GM12892 (cell line): ENCODE measurements at regions not wholly inside any gene's neighbourhood (a gene's known extent, or its start where the extent isn't known, plus 50 kb on each side); places are given as distances from the start of the nearest gene placed in this dataset.

Experiments used
- DNase-seq: peaks from one replicate; pipeline ENCODE4 v3.0.0; 2011; ENCODE audit not compliant: insufficient read length
- FAIRE-seq: peaks from 2 replicates; lab custom pipeline; 2011; peaks lifted over from hg19 to GRCh38; lab: Jason Lieb, UNC
- POLR2A ChIP-seq: IDR thresholded peaks from 2 replicates; pipeline ENCODE4 v1.6.1; 2011; ENCODE audit warnings: low read depth, low read length, control low read depth
- POLR2AphosphoS5 ChIP-seq: IDR thresholded peaks from 2 replicates; pipeline ENCODE4 v1.6.1; 2011; ENCODE audit warnings: low read depth, low read length, control low read depth
- TAF1 ChIP-seq: IDR thresholded peaks from 2 replicates; pipeline ENCODE4 v1.6.1; 2011; ENCODE audit warnings: low read depth, mild to moderate bottlenecking, control low read depth, low read length, borderline replicate concordance

DNA sequence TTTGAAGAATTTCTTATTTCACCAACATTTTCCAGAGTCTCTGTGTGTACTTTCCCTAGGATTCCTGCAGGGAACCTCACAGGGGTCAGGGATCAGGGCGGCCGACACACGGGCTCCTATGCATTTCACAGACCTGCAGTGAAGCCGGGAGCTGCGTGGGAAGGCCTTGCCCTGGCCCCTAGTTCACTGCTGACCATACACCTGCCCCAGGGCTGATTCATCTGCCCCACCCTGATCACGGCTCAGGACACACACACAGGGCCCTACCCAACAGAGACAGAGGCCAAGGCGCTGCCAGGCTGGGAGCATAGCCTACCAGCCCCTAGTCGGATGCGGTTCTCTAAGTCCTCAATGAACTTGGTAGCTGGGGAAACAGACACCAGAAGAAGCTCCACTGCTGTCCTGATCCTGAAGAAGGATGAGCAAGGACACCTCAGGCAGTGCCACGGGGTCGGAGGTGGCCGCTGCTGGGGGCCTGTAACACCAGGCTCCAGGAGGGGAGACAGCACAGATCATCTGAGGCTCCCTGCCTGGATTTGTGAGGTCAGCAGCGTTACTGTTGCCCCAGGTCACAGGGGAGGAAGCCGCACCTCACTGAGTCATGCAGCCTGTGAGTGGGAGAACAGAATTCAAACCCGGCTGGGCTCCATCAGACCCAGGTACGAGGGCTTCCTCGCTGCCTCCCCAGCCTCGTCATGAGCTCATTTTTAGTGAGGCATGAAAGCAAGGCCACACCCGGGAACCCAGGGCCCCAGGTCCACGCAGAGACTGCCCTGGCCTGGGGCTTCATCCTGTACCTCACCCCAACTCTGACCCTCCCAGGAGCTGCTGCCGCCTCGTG, 278.8 kb upstream of the PPP2R2D start:
- FAIRE-seq (no peak), DNase-seq (no peak)
- no peak for TF ChIP-seq TAF1
- TF ChIP-seq POLR2A: no peak
- TF ChIP-seq POLR2AphosphoS5: no peak

DNA sequence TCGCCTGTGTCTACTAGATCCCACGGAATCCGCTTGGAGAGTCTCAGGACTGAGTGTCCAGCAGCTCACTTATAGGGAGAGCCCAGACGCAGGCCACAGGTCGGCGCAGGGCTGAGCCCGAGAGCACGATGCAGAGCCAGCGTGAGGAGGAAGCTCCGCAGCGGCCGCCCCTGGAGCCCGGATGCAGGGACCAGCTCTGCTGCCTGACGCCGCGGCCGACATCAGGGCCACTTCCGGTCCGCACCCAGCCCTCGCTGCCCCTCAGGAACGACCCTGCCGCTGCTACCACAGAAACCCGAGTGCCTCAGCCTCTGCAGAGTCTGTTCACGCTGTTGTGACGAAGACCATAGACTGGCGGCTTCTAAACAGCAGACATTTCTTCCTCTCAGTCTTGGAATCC, 275.8 kb upstream of the PPP2R2D start:
- DNase-seq: no peak
- no peak for TF ChIP-seq TAF1
- TF ChIP-seq POLR2AphosphoS5: no peak
- no peak for TF ChIP-seq POLR2A
- FAIRE-seq: no peak

DNA sequence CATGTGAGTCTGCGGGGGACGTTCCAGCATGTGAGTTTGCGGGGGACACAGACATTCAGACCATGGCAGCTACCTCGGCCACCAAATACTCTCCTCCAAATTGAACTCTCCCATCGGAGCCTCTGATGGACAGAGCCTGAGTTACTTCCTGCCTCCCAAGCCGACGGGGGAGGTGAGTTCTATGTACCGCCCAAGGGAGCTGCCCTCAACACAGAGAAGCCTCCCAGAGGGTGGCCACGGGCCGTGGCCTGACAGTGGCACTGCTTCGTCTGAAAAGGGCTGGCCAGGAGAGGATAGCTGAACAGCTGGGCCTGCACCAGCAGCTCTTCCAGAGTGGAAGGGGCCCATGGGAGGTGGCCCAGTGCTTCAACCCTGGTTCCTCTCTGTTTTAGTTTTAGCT, 274.5 kb upstream of the PPP2R2D start:
- no peak for TF ChIP-seq POLR2AphosphoS5
- no peak for TF ChIP-seq POLR2A
- TF ChIP-seq TAF1: no peak
- FAIRE-seq (no peak), DNase-seq (no peak)

DNA sequence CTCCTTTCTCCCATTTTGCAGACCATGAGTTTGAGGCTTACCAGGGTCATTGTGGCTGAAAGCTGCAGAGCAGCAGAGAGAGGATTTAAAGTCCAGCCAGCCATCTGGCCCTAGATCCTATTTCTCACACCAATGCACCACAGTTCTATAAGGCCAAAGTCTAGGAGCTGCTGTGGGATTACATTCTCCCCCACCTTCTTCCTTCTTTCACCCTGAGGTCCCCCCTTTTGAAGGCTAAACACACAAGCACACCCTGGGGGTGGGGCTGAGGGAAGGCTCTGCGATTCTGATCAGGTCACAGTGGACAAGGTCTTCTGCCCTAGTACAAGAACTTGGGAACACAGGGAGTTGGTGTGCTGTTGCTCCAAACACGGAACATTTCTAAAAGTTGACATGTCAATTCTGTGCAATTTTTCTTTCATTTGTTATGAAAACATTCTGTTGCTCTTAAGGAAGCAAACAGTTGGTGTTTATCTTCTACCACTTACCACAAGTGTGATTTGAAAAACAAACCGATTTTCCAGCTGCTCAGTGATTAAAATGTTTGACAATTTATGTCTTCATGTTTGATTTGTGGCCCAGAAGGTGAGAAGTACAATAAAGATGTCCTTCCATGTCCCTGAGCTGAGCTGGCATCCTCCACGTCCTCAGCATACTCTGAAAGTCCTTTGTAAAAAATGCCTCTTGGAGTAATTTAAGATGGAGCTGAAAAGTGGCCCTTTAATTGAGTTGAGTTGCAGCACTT, 271.6 kb upstream of the PPP2R2D start:
- TF ChIP-seq TAF1: no peak
- TF ChIP-seq POLR2A: no peak
- TF ChIP-seq POLR2AphosphoS5: no peak
- DNase-seq (no peak), FAIRE-seq (no peak)

DNA sequence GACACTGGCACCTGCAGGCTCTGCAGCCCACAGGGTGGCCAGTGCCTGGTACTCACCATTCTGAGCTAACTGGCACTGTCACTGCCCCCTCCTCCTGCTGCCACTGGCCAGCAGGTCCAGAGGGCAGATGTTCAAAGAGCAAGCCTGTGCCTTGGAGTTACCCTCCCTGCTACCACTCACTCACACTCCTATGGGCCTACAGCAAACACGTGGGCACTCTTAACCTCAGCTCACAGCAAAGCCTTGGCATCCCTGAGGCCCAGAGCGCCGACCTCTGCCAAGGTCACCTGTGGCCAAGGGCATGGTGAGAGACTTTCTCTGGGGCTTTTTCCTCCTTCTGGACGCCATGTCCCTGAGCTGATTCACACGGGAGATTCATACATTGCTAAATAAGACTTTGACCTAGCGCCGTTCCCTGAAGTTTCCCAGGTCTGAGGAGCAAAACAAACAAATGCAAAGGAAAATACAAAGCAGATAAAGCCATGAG, 270.0 kb upstream of the PPP2R2D start:
- DNase-seq: no peak
- FAIRE-seq: no peak
- TF ChIP-seq POLR2AphosphoS5 (no peak), TAF1 (no peak), POLR2A (no peak)

DNA sequence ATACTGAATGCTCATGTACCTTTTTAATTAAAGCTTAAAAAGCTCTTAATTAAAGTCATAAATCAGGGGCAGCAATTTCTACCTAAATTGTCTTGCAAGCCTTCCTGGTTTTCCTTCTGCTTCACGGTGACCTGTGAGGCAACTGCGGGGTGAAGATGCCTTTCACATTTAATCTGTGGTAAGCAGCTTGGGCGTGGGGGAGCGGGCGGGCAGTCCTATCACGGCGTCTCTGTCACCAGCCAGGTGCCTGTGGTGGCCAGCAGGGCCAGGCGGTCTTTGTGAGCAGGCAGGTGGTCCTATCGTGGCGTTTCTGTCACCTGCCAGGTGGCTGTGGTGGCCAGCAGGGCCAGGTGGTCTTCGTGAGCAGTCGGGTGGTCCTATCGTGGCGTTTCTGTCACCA, 269.2 kb upstream of the PPP2R2D start:
- DNase-seq (no peak), FAIRE-seq (no peak)
- TF ChIP-seq POLR2A (no peak), POLR2AphosphoS5 (no peak), TAF1 (no peak)

DNA sequence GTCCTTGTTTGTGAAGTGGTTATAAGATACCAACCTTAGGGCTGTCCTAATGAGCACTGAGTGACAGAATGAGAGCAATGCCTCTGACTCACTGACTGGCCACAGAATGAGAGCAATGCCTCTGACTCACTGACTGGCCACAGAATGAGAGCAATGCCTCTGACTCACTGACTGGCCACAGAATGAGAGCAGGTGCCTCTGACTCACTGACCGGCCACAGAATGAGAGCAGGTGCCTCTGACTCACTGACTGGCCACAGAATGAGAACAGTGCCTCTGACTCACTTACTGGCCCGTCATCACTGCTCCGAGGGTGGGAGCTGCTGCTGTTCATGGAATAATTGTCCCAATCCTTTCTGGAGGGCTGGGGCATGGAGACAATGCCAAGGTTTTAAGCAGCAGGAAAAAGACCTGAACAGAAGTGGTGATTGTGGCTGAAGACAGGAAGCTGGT, 265.2 kb upstream of the PPP2R2D start:
- no peak for TF ChIP-seq TAF1
- TF ChIP-seq POLR2A: no peak
- TF ChIP-seq POLR2AphosphoS5: no peak
- no peak for DNase-seq
- no peak for FAIRE-seq

DNA sequence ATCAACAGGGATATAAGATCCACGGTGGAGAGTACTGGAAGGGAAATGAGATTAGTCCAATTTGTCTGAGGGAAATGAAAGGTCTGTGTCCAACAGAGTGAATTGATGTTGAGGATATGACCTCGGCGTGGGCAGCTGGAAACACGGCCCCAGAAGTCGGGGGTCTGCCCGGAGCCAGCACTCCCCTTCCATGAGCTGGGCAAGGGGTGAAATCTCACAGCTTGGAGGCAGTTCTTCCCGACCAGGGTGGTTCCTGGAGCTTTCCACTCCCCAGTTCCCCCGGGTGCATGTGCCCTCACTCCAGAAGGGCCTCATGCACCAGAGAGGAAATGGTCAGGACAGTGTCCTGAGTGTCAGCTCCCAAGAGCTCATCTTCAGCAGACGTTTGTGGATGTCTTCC, 264.7 kb upstream of the PPP2R2D start:
- FAIRE-seq (no peak), DNase-seq (no peak)
- TF ChIP-seq POLR2A (no peak), POLR2AphosphoS5 (no peak), TAF1 (no peak)

DNA sequence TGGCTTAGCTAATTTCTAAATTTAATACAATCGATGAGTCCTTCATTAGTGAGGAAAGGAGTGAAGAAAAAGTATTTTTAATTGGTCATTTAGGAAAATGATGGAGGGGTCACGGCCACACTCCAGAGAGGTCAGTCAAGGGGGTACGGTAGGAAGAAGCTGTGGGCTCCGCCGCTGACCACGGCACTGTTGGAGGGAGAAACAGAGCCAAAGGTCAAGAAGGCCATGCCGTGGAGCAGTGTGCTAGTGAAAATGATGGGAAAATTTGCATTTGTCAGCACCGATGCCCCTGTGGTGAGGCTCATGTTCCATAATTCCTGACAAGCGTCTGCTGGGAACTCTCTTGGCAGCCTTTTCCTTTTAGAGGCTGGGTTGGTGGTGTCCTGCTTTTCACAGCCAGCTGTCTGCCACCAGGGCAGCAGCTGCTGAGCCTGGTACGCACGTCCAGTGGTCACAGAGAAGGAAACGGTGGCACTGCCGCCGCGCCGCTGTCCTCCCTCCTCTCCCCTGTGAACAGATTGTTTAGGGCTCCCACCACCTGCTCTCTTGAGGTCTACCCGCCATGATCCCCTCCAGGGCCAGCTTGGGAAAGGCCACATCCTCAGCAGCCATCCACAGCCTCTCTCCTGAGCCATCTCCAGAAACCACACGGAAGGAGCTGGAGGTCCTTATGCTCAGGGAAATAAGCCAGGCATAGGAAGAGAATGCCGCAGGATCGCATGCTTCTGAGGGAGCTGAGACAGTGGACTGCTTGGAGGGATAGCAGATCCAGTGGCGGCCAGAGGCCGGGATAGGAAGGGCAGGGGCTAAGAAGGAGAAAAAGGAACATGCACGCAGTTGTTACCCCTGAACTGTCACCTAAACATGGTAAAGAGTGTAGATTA, 263.7 kb upstream of the PPP2R2D start:
- FAIRE-seq (no peak), DNase-seq (no peak)
- TF ChIP-seq POLR2A (no peak), TAF1 (no peak), POLR2AphosphoS5 (no peak)

DNA sequence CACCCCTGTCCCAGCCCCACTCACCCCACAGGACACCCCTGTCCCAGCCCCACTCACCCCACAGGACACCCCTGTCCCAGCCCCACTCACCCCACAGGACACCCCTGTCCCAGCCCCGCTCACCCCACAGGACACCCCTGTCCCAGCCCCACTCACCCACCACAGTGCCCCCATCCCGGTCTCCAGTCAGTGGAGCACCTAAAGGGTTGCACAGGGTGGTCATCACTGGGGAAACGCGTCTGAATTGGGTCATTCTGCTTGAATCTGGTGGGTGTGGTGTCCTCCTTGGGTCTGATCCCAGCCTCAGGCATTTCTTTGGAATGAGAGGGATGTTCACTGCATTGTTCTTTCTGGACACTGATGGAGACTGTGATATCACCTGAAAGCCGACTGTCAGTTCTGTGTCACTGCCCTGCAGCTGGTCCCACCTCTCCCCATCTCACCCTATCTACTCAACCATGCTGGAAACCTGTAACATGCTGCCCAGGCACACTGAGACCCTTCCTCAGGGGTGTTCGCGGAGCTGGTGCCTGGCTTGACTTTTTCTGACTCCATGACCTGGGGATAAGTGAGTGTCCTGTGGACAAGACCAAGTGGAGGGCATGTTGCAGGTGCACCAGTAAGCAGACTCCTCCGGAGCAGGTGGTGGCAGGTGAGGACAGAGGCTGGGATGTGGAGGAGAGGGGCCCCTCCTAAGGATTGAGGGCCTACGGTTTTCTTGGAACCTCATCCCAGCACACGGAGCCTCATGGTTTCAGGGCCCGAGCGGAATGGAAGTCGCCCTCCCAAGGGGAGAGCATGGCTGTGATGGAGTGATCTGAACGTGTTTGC, 262.5 kb upstream of the PPP2R2D start:
- DNase-seq (no peak), FAIRE-seq (no peak)
- TF ChIP-seq POLR2AphosphoS5: no peak
